ENCODE measurements at regions not wholly inside any gene's neighbourhood (a gene's known extent, or its start where the extent isn't known, plus 50 kb on each side); places are given as distances from the start of the nearest gene placed in this dataset.

DNA sequence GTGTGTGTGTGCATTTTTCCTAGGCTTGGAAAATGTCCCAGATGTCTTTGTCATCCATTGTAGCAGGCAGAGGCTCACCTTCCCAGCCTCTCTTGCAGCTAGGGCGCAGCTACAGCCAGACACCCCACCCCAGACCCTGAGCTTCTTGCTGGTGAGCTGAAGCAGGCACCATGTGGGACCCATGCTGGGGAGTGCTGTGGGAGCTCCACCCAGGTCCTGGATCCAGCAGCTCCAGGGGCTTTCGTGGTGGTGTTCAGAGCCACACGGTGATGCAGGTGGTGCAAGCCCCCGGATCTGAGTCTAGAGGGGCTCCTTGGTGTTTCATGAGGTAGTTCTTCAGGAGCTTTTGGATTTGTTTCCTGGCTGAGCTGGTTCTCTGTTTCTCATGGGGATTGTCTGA is 56.0 kb upstream of the ZFP64 start:
- Histone ChIP-seq H3K9me3 (ENCODE audit: insufficient read depth in 2 of 2, low read depth in 1 of 2, low read length in 1 of 2) (peaks cover 0 to 5% of the 10 kb centered on the region in 2 experiments; a peak in 1 of 4 replicates), H4K20me1 (replicated peaks in 1 of 2; ENCODE audit: control insufficient read depth in 1 of 2, insufficient read depth in 2 of 2, low read length in 2 of 2) (no peaks in the 10 kb centered on the region), H3K23me2 (ENCODE audit: low read depth, low read length) (no peaks in the 10 kb centered on the region), H3K27ac (ENCODE audit: low read depth, low read length) (no peak overlapping the region), H3K56ac (replicated peaks; ENCODE audit: insufficient read length, low read depth, low read length) (no peak overlapping the region), H3K79me2 (ENCODE audit: control insufficient read depth in 1 of 2, insufficient read depth in 2 of 2, low read length in 2 of 2) (no peaks in the 10 kb centered on the region), H3K36me3 (ENCODE audit: control insufficient read depth in 2 of 4, insufficient read depth in 4 of 4, low read length in 3 of 4) (no peaks in the 10 kb centered on the region), H3K4me1 (replicated peaks in 1 of 4; ENCODE audit: control insufficient read depth in 3 of 4, insufficient read depth in 4 of 4, low read length in 3 of 4) (no peaks in the 10 kb centered on the region), H2BK15ac (ENCODE audit: low read length) (no peak overlapping the region), H3K4ac (replicated peaks; ENCODE audit: insufficient read length, low read depth, low read length) (no peak overlapping the region), H3K9ac (replicated peaks in 1 of 4; ENCODE audit: extremely low read depth in 1 of 4, low read depth in 3 of 4, low read length in 3 of 4) (no peak overlapping the region), H4K8ac (ENCODE audit: extremely low read depth, insufficient read depth, low read length) (no peak overlapping the region), H2AK5ac (ENCODE audit: low read depth, low read length) (no peak overlapping the region), H2AFZ (ENCODE audit: low read length) (no peak overlapping the region), H3K79me1 (ENCODE audit: low read depth, low read length) (no peaks in the 10 kb centered on the region), H3K4me3 (ENCODE audit: extremely low read depth in 1 of 4, insufficient read depth in 2 of 4, low read depth in 3 of 4, low read length in 4 of 4) (no peak overlapping the region), H3K18ac (ENCODE audit: extremely low read depth, low read length) (no peak overlapping the region), H2BK120ac (replicated peaks; ENCODE audit: low read depth, low read length) (no peak overlapping the region), H3K4me2 (ENCODE audit: insufficient read depth in 1 of 2, low read depth in 2 of 2, low read length in 2 of 2) (no peak overlapping the region), H4K91ac (replicated peaks; ENCODE audit: insufficient read length, low read length) (no peak overlapping the region), H2BK5ac (ENCODE audit: low read depth, low read length) (no peak overlapping the region), H2BK20ac (ENCODE audit: low read length) (no peak overlapping the region), H3K27me3 (replicated peaks in 1 of 4; ENCODE audit: control insufficient read depth in 3 of 4, extremely low read depth in 1 of 4, insufficient read depth in 3 of 4, low read length in 3 of 4) (no peaks in the 10 kb centered on the region), H4K5ac (ENCODE audit: insufficient read length, low read depth, low read length) (no peak overlapping the region), H3K23ac (ENCODE audit: insufficient read length) (no peak overlapping the region), H3K14ac (ENCODE audit: insufficient read length) (no peak overlapping the region), H2BK12ac (ENCODE audit: low read depth, low read length) (no peak overlapping the region)
- CTCF ChIA-PET (ENCODE audit: partially characterized antibody) = interaction anchor here (0.6 to 0.9 kb wide), 2 partner anchors 548 to 968 kb away, joined by 3 to 6 read pairs; no protein-coding TSS in a partner anchor
- FAIRE-seq = no peak
- TF ChIP-seq MAFK (IDR thresholded peaks at IDR 0.05; ENCODE audit: low read depth, low read length) = no peak
- TF ChIP-seq TCF12 (IDR thresholded peaks at IDR 0.05; ENCODE audit: low read depth, low read length) = no peak
- no peak for TF ChIP-seq YY1 (IDR thresholded peaks at IDR 0.05; ENCODE audit: low read depth, low read length)
- no peak for TF ChIP-seq POU5F1 (IDR thresholded peaks at IDR 0.05; ENCODE audit: low read depth, low read length)
- no peak for TF ChIP-seq CTBP2 (IDR thresholded peaks at IDR 0.05; ENCODE audit: borderline replicate concordance, insufficient read depth, insufficient read length, low read length)
- TF ChIP-seq NANOG (IDR thresholded peaks at IDR 0.05; ENCODE audit: insufficient read depth, low read depth, low read length, poor library complexity, severe bottlenecking) = no peak
- TF ChIP-seq KDM5A (IDR thresholded peaks at IDR 0.05; ENCODE audit: low read length) = no peak
- no peak for TF ChIP-seq BCL11A (IDR thresholded peaks at IDR 0.05; ENCODE audit: low read depth in 2 of 2, low read length in 2 of 2)
- no peak for TF ChIP-seq ASH2L (IDR thresholded peaks at IDR 0.05; ENCODE audit: low read length)
- no peak for DNase-seq (ENCODE audit: low read depth in 1 of 2, low spot score in 2 of 2)
- WGBS, 2 experiments (ENCODE audit: extremely low coverage in 1 of 2, insufficient coverage in 1 of 2, insufficient read length in 1 of 2, insufficient replicate concordance in 2 of 2, low coverage in 1 of 2, low lambda C conversion rate in 2 of 2, missing lambda C conversion rate in 1 of 2) = 97% methylated on average over 4 of the region's 4 CpGs; no CpG with 5 or more reads in 1 of the 2 experiments
- POLR2A ChIA-PET (ENCODE audit: partially characterized antibody) = no interaction called here

All from H1 (cell line).